ENCODE measurements at regions not wholly inside any gene's neighbourhood (a gene's known extent, or its start where the extent isn't known, plus 50 kb on each side); places are given as distances from the start of the nearest gene placed in this dataset.

- intact Hi-C loops (cut with DNase I), result no loop called here
- no peak for TF ChIP-seq CTCF (IDR thresholded peaks at IDR 0.05)
- H3K9ac ChIP-seq (ENCODE audit: low read depth in 2 of 2, low read length in 2 of 2), result no peak overlapping the region
- no peaks in the 10 kb centered on the region for H3K9me3 ChIP-seq
- DNase-seq, result no peak
- H3K27ac ChIP-seq, result no peak overlapping the region
- no peaks in the 10 kb centered on the region for H3K4me1 ChIP-seq
- no peaks in the 10 kb centered on the region for H3K36me3 ChIP-seq
- no peaks in the 10 kb centered on the region for H3K27me3 ChIP-seq
- H3K4me3 ChIP-seq, result no peak overlapping the region
Observed at GRCh38 chr3:17806201-17806600, 63.8 kb upstream of the TBC1D5 start.

GRCh38 chr3:17805461-17805940 is 63.1 kb upstream of the TBC1D5 start:
- no peak for DNase-seq
- no peak overlapping the region for H3K9ac ChIP-seq (ENCODE audit: low read depth in 2 of 2, low read length in 2 of 2)
- no peak overlapping the region for H3K4me3 ChIP-seq
- no peaks in the 10 kb centered on the region for H3K27me3 ChIP-seq
- H3K9me3 ChIP-seq, result no peaks in the 10 kb centered on the region
- no peaks in the 10 kb centered on the region for H3K36me3 ChIP-seq
- TF ChIP-seq CTCF (IDR thresholded peaks at IDR 0.05), result no peak
- intact Hi-C loops (cut with DNase I), result no loop called here
- H3K27ac ChIP-seq, result no peak overlapping the region
- no peaks in the 10 kb centered on the region for H3K4me1 ChIP-seq

GRCh38 chr3:17802950-17803349 is 60.5 kb upstream of the TBC1D5 start:
- Histone ChIP-seq H3K9ac (ENCODE audit: low read depth in 2 of 2, low read length in 2 of 2) (no peak overlapping the region), H3K9me3 (no peaks in the 10 kb centered on the region), H3K4me3 (no peak overlapping the region), H3K36me3 (no peaks in the 10 kb centered on the region), H3K4me1 (no peaks in the 10 kb centered on the region), H3K27ac (no peak overlapping the region), H3K27me3 (no peaks in the 10 kb centered on the region)
- no peak for DNase-seq
- no peak for TF ChIP-seq CTCF (IDR thresholded peaks at IDR 0.05)
- intact Hi-C loops (cut with DNase I), result no loop called here

GRCh38 chr3:17801131-17801530 is 58.7 kb upstream of the TBC1D5 start:
- H3K27me3 ChIP-seq, result no peaks in the 10 kb centered on the region
- no peak for TF ChIP-seq CTCF (IDR thresholded peaks at IDR 0.05)
- intact Hi-C loops (cut with DNase I), result no loop called here
- no peak overlapping the region for H3K9ac ChIP-seq (ENCODE audit: low read depth in 2 of 2, low read length in 2 of 2)
- no peak overlapping the region for H3K4me3 ChIP-seq
- no peaks in the 10 kb centered on the region for H3K36me3 ChIP-seq
- no peak for DNase-seq
- no peaks in the 10 kb centered on the region for H3K9me3 ChIP-seq
- H3K27ac ChIP-seq, result no peak overlapping the region
- H3K4me1 ChIP-seq, result no peaks in the 10 kb centered on the region

- H3K27me3 ChIP-seq, result no peaks in the 10 kb centered on the region
- no peak for TF ChIP-seq CTCF (IDR thresholded peaks at IDR 0.05)
- no peaks in the 10 kb centered on the region for H3K36me3 ChIP-seq
- no peak overlapping the region for H3K27ac ChIP-seq
- no peaks in the 10 kb centered on the region for H3K9me3 ChIP-seq
- no peak for DNase-seq
- intact Hi-C loops (cut with DNase I), result no loop called here
- no peaks in the 10 kb centered on the region for H3K4me1 ChIP-seq
- no peak overlapping the region for H3K4me3 ChIP-seq
- H3K9ac ChIP-seq (ENCODE audit: low read depth in 2 of 2, low read length in 2 of 2), result no peak overlapping the region
Observed at GRCh38 chr3:17800232-17800631, 57.8 kb upstream of the TBC1D5 start.

GRCh38 chr3:17799312-17799711 is 56.9 kb upstream of the TBC1D5 start:
- no peaks in the 10 kb centered on the region for H3K4me1 ChIP-seq
- no peak for TF ChIP-seq CTCF (IDR thresholded peaks at IDR 0.05)
- H3K36me3 ChIP-seq, result no peaks in the 10 kb centered on the region
- H3K4me3 ChIP-seq, result no peak overlapping the region
- DNase-seq, result no peak
- intact Hi-C loops (cut with DNase I), result no loop called here
- H3K9me3 ChIP-seq, result no peaks in the 10 kb centered on the region
- H3K9ac ChIP-seq (ENCODE audit: low read depth in 2 of 2, low read length in 2 of 2), result no peak overlapping the region
- H3K27ac ChIP-seq, result no peak overlapping the region
- no peaks in the 10 kb centered on the region for H3K27me3 ChIP-seq
